Keratinocyte (primary cell): ENCODE measurements at regions not wholly inside any gene's neighbourhood (a gene's known extent, or its start where the extent isn't known, plus 50 kb on each side); places are given as distances from the start of the nearest gene placed in this dataset.
A peak's percentile ranks its signal among the peaks of the same experiment; 100 is the strongest.

Experiments used
- DNase-seq: peaks from one replicate; pipeline ENCODE4 v3.0.0-alpha.2; 2011; ENCODE audit warnings: low read depth, missing footprints, low spot score
- FAIRE-seq: peaks from 2 replicates; lab custom pipeline; 2011; peaks lifted over from hg19 to GRCh38; lab: Jason Lieb, UNC
- H2AFZ ChIP-seq: 2 replicates; pipeline ENCODE4 v1.6.0; 2012; ENCODE audit warnings: low read length, control low read depth, inconsistent platforms; ENCODE audit not compliant: control insufficient read depth
- H3K27ac ChIP-seq: 2 replicates; pipeline ENCODE4 v1.5.1; 2011; ENCODE audit warnings: low read length; ENCODE audit not compliant: control insufficient read depth, insufficient read depth
- H3K27me3 ChIP-seq: 3 replicates; pipeline ENCODE4 v1.6.0; 2011; ENCODE audit warnings: low read length; ENCODE audit not compliant: control insufficient read depth, insufficient read depth; ENCODE audit errors: extremely low read depth
- H3K36me3 ChIP-seq, 2 experiments: 2 replicates in 1 of 2; 3 replicates in 1 of 2; pipeline ENCODE4 v1.5.1; 2011; ENCODE audit warnings: low read length in 2 of 2, mild to moderate bottlenecking in 1 of 2; ENCODE audit not compliant: control insufficient read depth in 2 of 2, insufficient read depth in 2 of 2; ENCODE audit errors: extremely low read depth in 1 of 2
- H3K4me1 ChIP-seq: 3 replicates; pipeline ENCODE4 v1.5.1; 2011; ENCODE audit warnings: low read length; ENCODE audit not compliant: control insufficient read depth, insufficient read depth; ENCODE audit errors: extremely low read depth
- H3K4me2 ChIP-seq: 3 replicates; pipeline ENCODE4 v1.6.0; 2011; ENCODE audit warnings: low read depth, low read length; ENCODE audit not compliant: control insufficient read depth, insufficient read depth; ENCODE audit errors: extremely low read depth
- H3K4me3 ChIP-seq, 3 experiments: fragments of 200-600 bp in 1 of 3; sonication (generic) in 1 of 3; 2 replicates in 2 of 3; 3 replicates in 1 of 3; pipeline ENCODE4 v1.5.1; 2011 to 2016; ENCODE audit warnings: low read length in 3 of 3, mild to moderate bottlenecking in 3 of 3, control low read depth in 2 of 3, inconsistent platforms in 1 of 3, low read depth in 1 of 3, mixed read lengths in 1 of 3, mixed run types in 1 of 3, moderate library complexity in 1 of 3; ENCODE audit not compliant: control insufficient read depth in 2 of 3, insufficient read depth in 2 of 3; ENCODE audit errors: extremely low read depth in 1 of 3
- H3K79me2 ChIP-seq: 2 replicates; pipeline ENCODE4 v1.6.0; 2012; ENCODE audit warnings: low read length; ENCODE audit not compliant: control insufficient read depth, insufficient read depth
- H3K9ac ChIP-seq: 3 replicates; pipeline ENCODE4 v1.6.0; 2011; ENCODE audit warnings: low read length; ENCODE audit not compliant: control insufficient read depth, insufficient read depth; ENCODE audit errors: extremely low read depth
- H3K9me1 ChIP-seq: 3 replicates; pipeline ENCODE4 v1.6.0; 2011; ENCODE audit warnings: low read length; ENCODE audit not compliant: control insufficient read depth, insufficient read depth; ENCODE audit errors: extremely low read depth
- H3K9me3 ChIP-seq: 2 replicates; pipeline ENCODE4 v1.5.1; 2012; ENCODE audit warnings: low read depth, low read length; ENCODE audit not compliant: control insufficient read depth
- H4K20me1 ChIP-seq: 3 replicates; pipeline ENCODE4 v1.6.0; 2011; ENCODE audit warnings: low read length; ENCODE audit not compliant: control insufficient read depth, insufficient read depth; ENCODE audit errors: extremely low read depth
- CTCF ChIP-seq, 3 experiments: IDR thresholded peaks in 1 of 3; conservative IDR thresholded peaks in 1 of 3; optimal IDR thresholded peaks in 1 of 3; 2 replicates in 2 of 3; 3 replicates in 1 of 3; pipeline versions ENCODE3 to v1.5.1; 2011; ENCODE audit warnings: low read length in 3 of 3, mild to moderate bottlenecking in 3 of 3, moderate library complexity in 2 of 3, control low read depth in 1 of 3, inconsistent platforms in 1 of 3; ENCODE audit not compliant: insufficient read depth in 2 of 3; ENCODE audit errors: extremely low read depth in 1 of 3
- EZH2 ChIP-seq: IDR thresholded peaks from one replicate; pipeline ENCODE4 v1.6.1; 2012; ENCODE audit warnings: inconsistent platforms, mild to moderate bottlenecking, low read length, moderate library complexity
- dilution Hi-C: fragments of 300-500 bp; cut with MboI; formaldehyde crosslinking; loops from one replicate; pipeline ENCODE4 v1.7.0; 2020; ENCODE audit warnings: low sequenced_read_pairs; ENCODE audit not compliant: extremely low pct_ligation_motif_present

GRCh38 chr20:60086821-60087562, 128.8 kb downstream of the CDH26 start:
- Histone ChIP-seq H4K20me1 (no peaks in the 10 kb centered on the region), H3K27me3 (peaks cover 60% of the 10 kb centered on the region), H3K4me2 (peak overlapping the region; percentile 68), H3K9me1 (no peaks in the 10 kb centered on the region), H3K4me3 (peak overlapping the region; percentile 2 to 30 (median 22)), H3K27ac (no peak overlapping the region), H2AFZ (no peak overlapping the region), H3K4me1 (no peaks in the 10 kb centered on the region), H3K36me3 (no peaks in the 10 kb centered on the region), H3K9ac (no peak overlapping the region), H3K79me2 (no peaks in the 10 kb centered on the region), H3K9me3 (no peaks in the 10 kb centered on the region)
- dilution Hi-C loops, result no loop called here
- FAIRE-seq, result no peak
- DNase-seq, result no peak
- TF ChIP-seq CTCF (optimal IDR thresholded peaks at IDR 0.05 in 1 of 3, IDR thresholded peaks at IDR 0.05 in 1 of 3, conservative IDR thresholded peaks at IDR 0.05 in 1 of 3; ENCODE audit: extremely low read depth in 1 of 3, insufficient read depth in 2 of 3, low read length in 3 of 3), result no peak
- TF ChIP-seq EZH2, result no peak

- dilution Hi-C loops, result no loop called here
- H4K20me1 ChIP-seq, result no peaks in the 10 kb centered on the region
- H3K4me3 ChIP-seq, result peak overlapping the region; percentile 1 to 30 (median 2)
- peaks cover 2% of the 10 kb centered on the region for H3K9me3 ChIP-seq
- no peaks in the 10 kb centered on the region for H3K4me1 ChIP-seq
- DNase-seq (no peak), FAIRE-seq (no peak)
- H3K27ac ChIP-seq, result no peak overlapping the region
- H3K36me3 ChIP-seq, result no peaks in the 10 kb centered on the region
- H3K79me2 ChIP-seq, result no peaks in the 10 kb centered on the region
- H3K9me1 ChIP-seq, result no peaks in the 10 kb centered on the region
- TF ChIP-seq EZH2 (peak; percentile 67), CTCF (optimal IDR thresholded peaks at IDR 0.05 in 1 of 3, IDR thresholded peaks at IDR 0.05 in 1 of 3, conservative IDR thresholded peaks at IDR 0.05 in 1 of 3; ENCODE audit: extremely low read depth in 1 of 3, insufficient read depth in 2 of 3, low read length in 3 of 3) (no peak)
- H2AFZ ChIP-seq, result no peak overlapping the region
- H3K4me2 ChIP-seq, result peak overlapping the region; percentile 68
- H3K9ac ChIP-seq, result no peak overlapping the region
- peaks cover 60% of the 10 kb centered on the region for H3K27me3 ChIP-seq
These were observed 129.4 kb downstream of the CDH26 start for GRCh38 chr20:60087563-60088105.
